Activated CD8-positive, alpha-beta memory T cell treated with anti-CD3 and anti-CD28 coated beads, Interleukin-2, amount 50 U/mL, for 4 hours (primary cell): ENCODE measurements at regions not wholly inside any gene's neighbourhood (a gene's known extent, or its start where the extent isn't known, plus 50 kb on each side); places are given as distances from the start of the nearest gene placed in this dataset.
"Not testable (repeated sequence)": the region's sequence is repeated elsewhere in the genome, so short reads cannot be mapped to it uniquely, and the experiment has no call there.

Source experiments
- DNase-seq: peaks from one replicate; pipeline ENCODE4 v3.0.0-alpha.2; 2020

- DNase-seq = no peak
Measured at GRCh38 chr12:7591531-7591930, 74.2 kb downstream of the APOBEC1 start.

GRCh38 chr12:7590085-7590484 lies 75.6 kb downstream of the APOBEC1 start:
- DNase-seq = not testable (repeated sequence)

GRCh38 chr12:7588742-7589329 lies 76.9 kb downstream of the APOBEC1 start:
- peak; percentile 43 for DNase-seq

- not testable (repeated sequence) for DNase-seq
Measured at GRCh38 chr12:7584137-7584536, 80.6 kb upstream of the CD163 start.

- DNase-seq = no peak
Measured at GRCh38 chr12:7583471-7583870, 79.9 kb upstream of the CD163 start.

- DNase-seq = no peak
Measured at GRCh38 chr12:7582796-7583195, 79.2 kb upstream of the CD163 start.

GRCh38 chr12:7581625-7582024 lies 78.0 kb upstream of the CD163 start:
- DNase-seq = no peak

GRCh38 chr12:7581046-7581445 lies 77.5 kb upstream of the CD163 start:
- DNase-seq = no peak

- no peak for DNase-seq
Measured at GRCh38 chr12:7571257-7571656, 67.7 kb upstream of the CD163 start.

GRCh38 chr12:7557227-7557626 lies 53.6 kb upstream of the CD163 start:
- DNase-seq = no peak

GRCh38 chr12:7555752-7556151 lies 52.2 kb upstream of the CD163 start:
- DNase-seq = no peak

- DNase-seq = not testable (repeated sequence)
Measured at GRCh38 chr12:7554831-7555230, 51.3 kb upstream of the CD163 start.
